Endothelial cell of umbilical vein (primary cell): ENCODE measurements at regions not wholly inside any gene's neighbourhood (a gene's known extent, or its start where the extent isn't known, plus 50 kb on each side); places are given as distances from the start of the nearest gene placed in this dataset.

Source experiments
- BruUV-seq: library from RNA; stranded (reverse); fragments of 400-500 nt; replicated peaks from 2 replicates; lab custom pipeline; 2021; lab: Mats Ljungman, UMichigan
- CTCF ChIA-PET: fragments of 300-600, 350-600 bp; sonication (Branson Sonifier 250); formaldehyde crosslinking; loops from one replicate; lab custom pipeline; 2021; ENCODE audit warnings: antibody characterized with exemption, inconsistent platforms; lab: Charles Lee
- POLR2A ChIA-PET: fragments of 300-600, 350-600 bp; sonication (Branson Sonifier 250); formaldehyde crosslinking; loops from one replicate; lab custom pipeline; 2021; ENCODE audit warnings: antibody characterized with exemption, inconsistent platforms; lab: Charles Lee
- DNase-seq: peaks from one replicate; pipeline ENCODE4 v3.0.0-alpha.2; 2011; ENCODE audit warnings: low read depth, low spot score
- FAIRE-seq: peaks from 2 replicates; lab custom pipeline; 2011; peaks lifted over from hg19 to GRCh38; lab: Jason Lieb, UNC
- H2AFZ ChIP-seq: 2 replicates; pipeline ENCODE4 v1.6.0; 2012; ENCODE audit warnings: low read depth, low read length, control low read depth, inconsistent platforms
- H3K27ac ChIP-seq: 2 replicates; pipeline ENCODE4 v1.5.1; 2011; ENCODE audit warnings: low read depth, mild to moderate bottlenecking, control low read depth, low read length, moderate library complexity; ENCODE audit not compliant: insufficient read depth
- H3K27me3 ChIP-seq, 2 experiments: 2 replicates each; pipeline versions ENCODE4 v1.6.0 to v1.6.1; 2011; ENCODE audit warnings: low read length in 2 of 2, mixed read lengths in 1 of 2; ENCODE audit not compliant: control insufficient read depth in 2 of 2, insufficient read depth in 2 of 2
- H3K36me3 ChIP-seq, 2 experiments: 2 replicates in 1 of 2; 3 replicates in 1 of 2; pipeline ENCODE4 v1.5.1; 2011; ENCODE audit warnings: low read length in 2 of 2, mild to moderate bottlenecking in 1 of 2, moderate library complexity in 1 of 2; ENCODE audit not compliant: control insufficient read depth in 2 of 2, insufficient read depth in 2 of 2; ENCODE audit errors: extremely low read depth in 1 of 2
- H3K4me1 ChIP-seq: 3 replicates; pipeline ENCODE4 v1.5.1; 2011; ENCODE audit warnings: mild to moderate bottlenecking, low read length; ENCODE audit not compliant: control insufficient read depth, insufficient read depth; ENCODE audit errors: extremely low read depth
- H3K4me2 ChIP-seq: 2 replicates; pipeline ENCODE4 v1.6.1; 2011; ENCODE audit warnings: low read length, control low read depth, mixed read lengths; ENCODE audit not compliant: insufficient read depth
- H3K4me3 ChIP-seq, 3 experiments: fragments of 200-600 bp in 1 of 3; sonication (generic), shearing (Covaris generic) in 1 of 3; replicated peaks in 1 of 3; 2 replicates each; pipeline ENCODE4 v1.5.1; 2011 to 2016; ENCODE audit warnings: control low read depth in 3 of 3, low read length in 3 of 3, mild to moderate bottlenecking in 2 of 3, inconsistent platforms in 1 of 3, low read depth in 1 of 3, moderate library complexity in 1 of 3; ENCODE audit not compliant: insufficient read depth in 1 of 3
- H3K79me2 ChIP-seq: 2 replicates; pipeline ENCODE4 v1.6.0; 2012; ENCODE audit warnings: low read length, inconsistent platforms; ENCODE audit not compliant: control insufficient read depth, insufficient read depth
- H3K9ac ChIP-seq: replicated peaks from 2 replicates; pipeline ENCODE3; 2011; ENCODE audit warnings: low read length, control low read depth; ENCODE audit not compliant: insufficient read depth; ENCODE audit errors: extremely low read depth
- H3K9me1 ChIP-seq: replicated peaks from 3 replicates; pipeline ENCODE4 v1.6.0; 2011; ENCODE audit warnings: mild to moderate bottlenecking, low read length; ENCODE audit not compliant: control insufficient read depth, insufficient read depth; ENCODE audit errors: extremely low read depth
- H3K9me3 ChIP-seq: replicated peaks from 2 replicates; pipeline ENCODE4 v1.5.1; 2012; ENCODE audit warnings: low read length, inconsistent platforms; ENCODE audit not compliant: control insufficient read depth, insufficient read depth
- H4K20me1 ChIP-seq: replicated peaks from 2 replicates; pipeline ENCODE3; 2011; ENCODE audit warnings: mild to moderate bottlenecking, low read length; ENCODE audit not compliant: control insufficient read depth, insufficient read depth; ENCODE audit errors: extremely low read depth
- EZH2 ChIP-seq: IDR thresholded peaks from 2 replicates; pipeline ENCODE4 v1.6.1; 2012; ENCODE audit warnings: borderline replicate concordance, low read depth, mild to moderate bottlenecking, moderate library complexity, low read length, inconsistent platforms; ENCODE audit not compliant: severe bottlenecking
- FOS ChIP-seq: IDR thresholded peaks from 2 replicates; pipeline ENCODE4 v1.6.1; 2011; ENCODE audit warnings: mild to moderate bottlenecking, low read length, moderate library complexity, borderline replicate concordance; ENCODE audit not compliant: insufficient read depth
- GATA2 ChIP-seq: IDR thresholded peaks from 2 replicates; pipeline ENCODE4 v1.7.0; 2011; ENCODE audit warnings: low read depth, mild to moderate bottlenecking, moderate library complexity, mixed read lengths, low read length; ENCODE audit not compliant: insufficient read length, insufficient read depth
- JUN ChIP-seq: IDR thresholded peaks from 2 replicates; pipeline ENCODE4 v1.6.1; 2011; ENCODE audit warnings: borderline replicate concordance, low read depth; ENCODE audit not compliant: insufficient read length, insufficient read depth
- MYC ChIP-seq: IDR thresholded peaks from one replicate; pipeline ENCODE4 v1.6.1; 2011; ENCODE audit warnings: mild to moderate bottlenecking, low read depth, low read length
- POLR2A ChIP-seq: IDR thresholded peaks from 2 replicates; pipeline ENCODE4 v1.6.1; 2012; ENCODE audit warnings: low read depth, mild to moderate bottlenecking, control low read depth, low read length
- POLR2AphosphoS5 ChIP-seq: IDR thresholded peaks from 2 replicates; pipeline ENCODE4 v1.6.1; 2012; ENCODE audit warnings: low read depth, mild to moderate bottlenecking, control low read depth, low read length, moderate library complexity; ENCODE audit not compliant: insufficient read depth
- dilution Hi-C: fragments of 300-500 bp; cut with MboI; formaldehyde crosslinking; loops from one replicate; pipeline ENCODE4 v1.15.0; 2019; ENCODE audit warnings: low sequenced_read_pairs; ENCODE audit not compliant: extremely low pct_ligation_motif_present
- intact Hi-C: fragments of 100-400 bp; cut with micrococcal nuclease; formaldehyde crosslinking; loops from one replicate; pipeline ENCODE4 v1.10.0; 2022
- TF ChIP-seq, protein P1 (sequence below), 2 donors: IDR thresholded peaks; 1 replicate in 1 of 2; 2 replicates in 1 of 2; pipeline ENCODE4 v1.5.1; 2011; ENCODE audit warnings: low read length in 2 of 2, mild to moderate bottlenecking in 2 of 2, moderate library complexity in 2 of 2, control low read depth in 1 of 2, inconsistent platforms in 1 of 2, low read depth in 1 of 2; ENCODE audit not compliant: insufficient read depth in 1 of 2; ENCODE audit errors: extremely low read depth in 1 of 2
- TF ChIP-seq, protein P2 (sequence below): IDR thresholded peaks from 2 replicates; pipeline ENCODE4 v1.6.1; 2011; ENCODE audit not compliant: insufficient read depth, insufficient read length

DNA sequence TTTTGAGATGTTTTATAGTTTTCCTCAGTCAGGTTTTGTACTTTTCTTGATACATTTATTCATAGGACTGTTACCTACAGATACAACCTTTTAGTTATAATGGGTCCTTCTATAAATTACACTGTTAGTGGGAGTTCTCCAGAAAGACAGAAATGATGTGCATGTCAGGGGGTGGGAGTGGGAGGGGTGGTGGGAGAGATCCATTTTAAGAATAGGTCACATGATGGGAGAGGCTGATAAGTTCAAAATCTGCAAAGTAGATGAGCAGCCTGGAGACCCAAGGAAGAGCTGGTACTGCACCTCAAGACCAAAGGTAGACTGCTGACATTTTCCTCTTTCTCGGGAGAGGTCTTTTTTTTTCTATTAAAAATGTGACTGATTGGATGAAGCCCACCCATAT is 408.0 kb upstream of the GJE1 start:
- Histone ChIP-seq H3K4me2 (no peak overlapping the region), H3K9ac (no peak overlapping the region), H3K4me1 (no peaks in the 10 kb centered on the region), H3K79me2 (no peaks in the 10 kb centered on the region), H3K36me3 (no peaks in the 10 kb centered on the region), H3K9me1 (no peaks in the 10 kb centered on the region), H3K27me3 (no peaks in the 10 kb centered on the region), H3K9me3 (no peaks in the 10 kb centered on the region), H2AFZ (no peak overlapping the region), H3K4me3 (no peak overlapping the region), H4K20me1 (no peaks in the 10 kb centered on the region), H3K27ac (no peak overlapping the region)
- TF ChIP-seq FOS: no peak
- no peak for TF ChIP-seq EZH2
- TF ChIP-seq, protein P1, sequence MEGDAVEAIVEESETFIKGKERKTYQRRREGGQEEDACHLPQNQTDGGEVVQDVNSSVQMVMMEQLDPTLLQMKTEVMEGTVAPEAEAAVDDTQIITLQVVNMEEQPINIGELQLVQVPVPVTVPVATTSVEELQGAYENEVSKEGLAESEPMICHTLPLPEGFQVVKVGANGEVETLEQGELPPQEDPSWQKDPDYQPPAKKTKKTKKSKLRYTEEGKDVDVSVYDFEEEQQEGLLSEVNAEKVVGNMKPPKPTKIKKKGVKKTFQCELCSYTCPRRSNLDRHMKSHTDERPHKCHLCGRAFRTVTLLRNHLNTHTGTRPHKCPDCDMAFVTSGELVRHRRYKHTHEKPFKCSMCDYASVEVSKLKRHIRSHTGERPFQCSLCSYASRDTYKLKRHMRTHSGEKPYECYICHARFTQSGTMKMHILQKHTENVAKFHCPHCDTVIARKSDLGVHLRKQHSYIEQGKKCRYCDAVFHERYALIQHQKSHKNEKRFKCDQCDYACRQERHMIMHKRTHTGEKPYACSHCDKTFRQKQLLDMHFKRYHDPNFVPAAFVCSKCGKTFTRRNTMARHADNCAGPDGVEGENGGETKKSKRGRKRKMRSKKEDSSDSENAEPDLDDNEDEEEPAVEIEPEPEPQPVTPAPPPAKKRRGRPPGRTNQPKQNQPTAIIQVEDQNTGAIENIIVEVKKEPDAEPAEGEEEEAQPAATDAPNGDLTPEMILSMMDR (IDR thresholded peaks at IDR 0.05; ENCODE audit: extremely low read depth in 1 of 2, insufficient read depth in 1 of 2, low read depth in 1 of 2, low read length in 2 of 2): no peak
- TF ChIP-seq GATA2: no peak
- no peak for TF ChIP-seq POLR2AphosphoS5
- no peak for TF ChIP-seq POLR2A
- TF ChIP-seq, protein P2, sequence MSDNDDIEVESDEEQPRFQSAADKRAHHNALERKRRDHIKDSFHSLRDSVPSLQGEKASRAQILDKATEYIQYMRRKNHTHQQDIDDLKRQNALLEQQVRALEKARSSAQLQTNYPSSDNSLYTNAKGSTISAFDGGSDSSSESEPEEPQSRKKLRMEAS: no peak
- TF ChIP-seq MYC: no peak
- TF ChIP-seq JUN: no peak
- POLR2A ChIA-PET: no interaction called here
- intact Hi-C loops (no loop called here), dilution Hi-C loops (no loop called here)
- no TSS peak for BruUV-seq
- DNase-seq (no peak), FAIRE-seq (no peak)
- CTCF ChIA-PET: no interaction called here
